Fibroblast of mammary gland (primary cell): ENCODE measurements at regions not wholly inside any gene's neighbourhood (a gene's known extent, or its start where the extent isn't known, plus 50 kb on each side); places are given as distances from the start of the nearest gene placed in this dataset.

ENCODE experiments used
- DNase-seq: peaks from one replicate; pipeline ENCODE4 v3.0.0-alpha.2; 2010; ENCODE audit warnings: low read depth
- H3K4me3 ChIP-seq: 2 replicates; pipeline ENCODE4 v1.5.1; 2011; ENCODE audit warnings: low read depth, mild to moderate bottlenecking, low read length, moderate library complexity; ENCODE audit not compliant: control insufficient read depth
- CTCF ChIP-seq: conservative IDR thresholded peaks from 2 replicates; pipeline ENCODE4 v1.5.1; 2011; ENCODE audit warnings: low read depth, low read length, inconsistent platforms; ENCODE audit not compliant: control insufficient read depth, insufficient read depth

GRCh38 chr5:51892680-51893079 lies 509.4 kb downstream of the ISL1 start:
- no peak overlapping the region for H3K4me3 ChIP-seq
- TF ChIP-seq CTCF = no peak
- DNase-seq = no peak

GRCh38 chr5:51895834-51896233 lies 512.6 kb downstream of the ISL1 start:
- H3K4me3 ChIP-seq = no peak overlapping the region
- DNase-seq = no peak
- no peak for TF ChIP-seq CTCF

GRCh38 chr5:51902512-51902911 lies 519.3 kb downstream of the ISL1 start:
- DNase-seq = no peak
- TF ChIP-seq CTCF = no peak
- H3K4me3 ChIP-seq = no peak overlapping the region

- TF ChIP-seq CTCF = no peak
- H3K4me3 ChIP-seq = no peak overlapping the region
- no peak for DNase-seq
These were observed 525.0 kb downstream of the ISL1 start for GRCh38 chr5:51908215-51908614.

GRCh38 chr5:51944500-51945125 lies 561.4 kb downstream of the ISL1 start:
- TF ChIP-seq CTCF = no peak
- no peak for DNase-seq
- H3K4me3 ChIP-seq = no peak overlapping the region

GRCh38 chr5:51958473-51958872 lies 575.2 kb downstream of the ISL1 start:
- TF ChIP-seq CTCF = no peak
- no peak for DNase-seq
- no peak overlapping the region for H3K4me3 ChIP-seq
